Muscle layer of duodenum (tissue), 2 donors: ENCODE measurements at regions not wholly inside any gene's neighbourhood (a gene's known extent, or its start where the extent isn't known, plus 50 kb on each side); places are given as distances from the start of the nearest gene placed in this dataset.

Experiments
- H3K27ac ChIP-seq: one replicate; pipeline ENCODE4 v1.7.0; 2013; ENCODE audit warnings: mild to moderate bottlenecking, low read length
- H3K27me3 ChIP-seq: one replicate; pipeline ENCODE4 v1.7.0; 2013; ENCODE audit warnings: low read depth, mild to moderate bottlenecking, control low read depth, low read length
- H3K36me3 ChIP-seq, 2 donors: one replicate each; pipeline ENCODE4 v1.7.0; 2013; ENCODE audit warnings: low read length in 2 of 2, control low read depth in 1 of 2, mild to moderate bottlenecking in 1 of 2; ENCODE audit not compliant: insufficient read depth in 2 of 2, control insufficient read depth in 1 of 2
- H3K4me1 ChIP-seq, 2 donors: one replicate each; pipeline ENCODE4 v1.7.0; 2013; ENCODE audit warnings: low read length in 2 of 2, mild to moderate bottlenecking in 2 of 2, control low read depth in 1 of 2, moderate library complexity in 1 of 2; ENCODE audit not compliant: insufficient read depth in 2 of 2, control insufficient read depth in 1 of 2
- H3K4me3 ChIP-seq, 2 donors: one replicate each; pipeline ENCODE4 v1.7.0; 2013; ENCODE audit warnings: low read length in 2 of 2, low read depth in 1 of 2, mild to moderate bottlenecking in 1 of 2
- H3K9me3 ChIP-seq, 2 donors: one replicate each; pipeline ENCODE4 v1.7.0; 2013; ENCODE audit warnings: low read length in 2 of 2, control low read depth in 1 of 2, mild to moderate bottlenecking in 1 of 2; ENCODE audit not compliant: control insufficient read depth in 1 of 2
- donor health status: healthy.

DNA sequence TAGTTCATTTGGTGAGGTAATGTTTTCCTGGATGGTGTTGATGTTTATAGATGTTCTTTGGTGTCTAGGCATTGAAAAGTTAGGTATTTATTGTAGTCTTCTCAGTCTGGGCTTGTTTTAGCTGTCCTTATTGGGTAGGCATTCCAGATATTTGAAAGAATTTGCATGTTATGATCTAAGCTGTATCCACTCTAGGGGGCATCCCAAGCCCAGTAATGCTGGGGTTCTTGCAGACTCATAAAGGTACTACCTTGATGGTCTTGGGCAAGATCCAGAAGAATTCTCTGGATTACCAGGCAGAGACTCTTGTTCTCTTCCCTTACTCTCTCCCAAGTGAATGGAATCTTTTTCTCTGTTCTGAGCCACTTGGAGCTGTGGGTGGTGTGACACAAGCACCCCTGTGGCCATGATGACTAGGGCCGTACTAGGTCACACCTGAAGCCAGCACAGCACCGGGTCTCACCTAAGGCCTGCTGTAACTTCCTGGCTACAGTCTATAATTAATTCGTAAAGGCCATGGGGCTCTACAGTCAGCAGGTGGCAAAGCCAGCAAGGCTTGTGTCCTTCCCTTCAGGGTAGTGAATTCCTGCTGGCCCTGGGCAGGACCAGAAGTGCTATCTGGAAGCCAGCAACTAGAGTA lies 74.8 kb upstream of the PDE4B start:
- H3K4me1 ChIP-seq: no peaks in the 10 kb centered on the region
- H3K4me3 ChIP-seq: no peak overlapping the region
- H3K9me3 ChIP-seq: no peaks in the 10 kb centered on the region
- H3K36me3 ChIP-seq: no peaks in the 10 kb centered on the region
- no peak overlapping the region for H3K27ac ChIP-seq
- no peaks in the 10 kb centered on the region for H3K27me3 ChIP-seq

DNA sequence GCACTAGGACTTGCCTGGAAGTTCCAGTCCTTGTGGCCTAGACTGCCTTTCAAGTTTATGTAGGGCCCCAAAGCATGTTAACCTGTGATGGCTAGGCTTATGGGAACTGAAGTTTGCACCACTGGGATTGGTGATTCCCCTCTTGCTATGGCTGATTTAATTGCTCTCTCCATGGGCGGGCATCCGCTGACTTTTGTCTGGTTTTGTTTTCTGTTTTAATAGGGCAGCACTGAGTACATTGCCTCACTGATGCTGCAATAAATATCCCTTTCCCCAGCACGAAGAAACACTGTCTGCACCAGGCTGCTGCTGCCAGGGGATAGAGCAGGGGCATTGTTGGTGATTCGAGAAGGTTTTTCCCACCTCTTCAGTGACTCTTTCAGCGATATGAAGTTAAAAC lies 73.3 kb upstream of the PDE4B start:
- Histone ChIP-seq H3K27ac (no peak overlapping the region), H3K27me3 (no peaks in the 10 kb centered on the region), H3K4me1 (no peaks in the 10 kb centered on the region), H3K9me3 (no peaks in the 10 kb centered on the region), H3K4me3 (no peak overlapping the region), H3K36me3 (no peaks in the 10 kb centered on the region)

DNA sequence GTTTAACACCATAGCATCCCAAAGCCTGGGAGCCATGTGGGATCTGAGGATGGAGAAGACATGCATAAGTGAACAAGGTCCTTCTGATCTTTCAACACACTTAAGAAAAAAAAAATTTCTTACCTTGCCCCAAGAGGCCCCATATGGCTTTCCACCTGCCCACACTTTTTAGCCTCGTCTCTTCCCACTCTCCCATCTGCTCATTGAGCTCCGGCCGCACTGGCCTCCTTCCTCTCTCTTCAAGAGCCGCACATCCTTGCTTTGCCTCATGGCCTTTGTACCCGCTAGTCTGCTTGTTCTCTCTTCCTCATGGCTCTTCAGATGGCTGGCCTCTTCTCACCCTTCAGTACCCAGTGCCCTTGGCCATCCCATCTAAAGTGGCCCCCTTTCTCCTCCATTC lies 70.2 kb upstream of the PDE4B start:
- no peaks in the 10 kb centered on the region for H3K4me1 ChIP-seq
- no peaks in the 10 kb centered on the region for H3K9me3 ChIP-seq
- H3K27me3 ChIP-seq: no peaks in the 10 kb centered on the region
- H3K36me3 ChIP-seq: no peaks in the 10 kb centered on the region
- H3K4me3 ChIP-seq: no peak overlapping the region
- H3K27ac ChIP-seq: no peak overlapping the region

DNA sequence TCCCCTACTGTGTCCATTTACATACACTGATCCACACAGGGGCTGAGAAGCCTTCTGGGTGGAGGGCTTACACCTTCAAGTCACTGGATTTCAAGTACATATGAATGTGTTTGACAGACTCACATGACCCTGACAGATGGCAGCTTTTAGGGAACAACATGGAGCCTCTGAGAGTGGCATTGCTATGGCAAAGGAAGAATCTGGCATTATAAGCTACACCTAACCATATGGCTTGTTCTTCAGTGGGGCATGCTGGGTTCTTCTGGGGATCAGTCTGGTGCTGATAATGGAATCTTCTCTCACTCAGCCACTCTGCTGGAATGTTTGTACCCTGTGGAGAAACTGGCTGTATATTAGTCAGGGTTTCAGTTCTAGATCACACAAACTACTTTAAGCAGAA lies 68.5 kb upstream of the PDE4B start:
- no peak overlapping the region for H3K27ac ChIP-seq
- no peaks in the 10 kb centered on the region for H3K27me3 ChIP-seq
- H3K9me3 ChIP-seq: no peaks in the 10 kb centered on the region
- no peak overlapping the region for H3K4me3 ChIP-seq
- no peaks in the 10 kb centered on the region for H3K4me1 ChIP-seq
- no peaks in the 10 kb centered on the region for H3K36me3 ChIP-seq

- H3K4me1 ChIP-seq: no peaks in the 10 kb centered on the region
- no peak overlapping the region for H3K4me3 ChIP-seq
- no peaks in the 10 kb centered on the region for H3K9me3 ChIP-seq
- H3K27ac ChIP-seq: no peak overlapping the region
- no peaks in the 10 kb centered on the region for H3K36me3 ChIP-seq
- H3K27me3 ChIP-seq: no peaks in the 10 kb centered on the region
Measured at GRCh38 chr1:65725064-65725463, 67.6 kb upstream of the PDE4B start.

DNA sequence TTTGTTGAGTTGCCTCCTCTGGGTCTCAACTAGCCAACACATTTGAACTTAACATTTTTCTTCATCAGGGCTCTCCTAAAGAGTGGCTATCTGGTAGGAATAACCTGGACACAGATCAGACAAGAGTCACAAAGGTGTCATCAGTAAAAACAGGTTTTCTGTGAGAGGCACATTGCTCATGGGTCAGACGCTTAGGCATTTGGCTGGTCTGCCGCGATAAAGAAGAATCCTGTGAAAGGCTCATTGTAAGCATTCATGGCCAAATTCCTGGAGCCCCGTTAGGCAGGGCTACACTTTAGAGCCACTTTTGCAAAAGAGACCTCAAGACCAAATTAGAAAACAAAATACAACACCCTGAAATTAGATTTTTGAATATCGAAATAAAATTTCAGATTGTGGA lies 64.2 kb upstream of the PDE4B start:
- no peak overlapping the region for H3K4me3 ChIP-seq
- no peaks in the 10 kb centered on the region for H3K27me3 ChIP-seq
- H3K27ac ChIP-seq: no peak overlapping the region
- H3K36me3 ChIP-seq: no peaks in the 10 kb centered on the region
- H3K9me3 ChIP-seq: no peaks in the 10 kb centered on the region
- H3K4me1 ChIP-seq: no peaks in the 10 kb centered on the region

- H3K36me3 ChIP-seq: no peaks in the 10 kb centered on the region
- no peaks in the 10 kb centered on the region for H3K27me3 ChIP-seq
- H3K27ac ChIP-seq: no peak overlapping the region
- no peak overlapping the region for H3K4me3 ChIP-seq
- no peaks in the 10 kb centered on the region for H3K4me1 ChIP-seq
- H3K9me3 ChIP-seq: no peaks in the 10 kb centered on the region
Measured at GRCh38 chr1:65729259-65729658, 63.4 kb upstream of the PDE4B start.

DNA sequence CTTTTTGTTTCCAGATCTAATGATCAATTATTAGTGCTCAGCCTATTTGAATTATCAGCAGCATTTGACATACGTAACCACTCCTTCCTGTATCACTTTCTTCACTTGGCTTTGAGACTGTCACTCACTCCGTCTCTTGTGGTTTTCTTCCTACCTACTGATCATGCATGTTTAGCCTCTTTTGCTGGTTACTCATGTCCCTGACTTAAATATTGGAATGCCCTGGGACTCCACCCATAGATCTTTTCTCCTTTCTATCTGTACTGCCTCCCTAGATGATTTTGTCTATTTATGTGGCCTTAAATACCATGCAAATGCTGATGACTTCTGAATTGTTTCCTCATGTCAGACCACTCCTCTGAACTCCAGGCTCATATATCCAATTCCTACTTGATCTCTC lies 57.7 kb upstream of the PDE4B start:
- Histone ChIP-seq H3K4me3 (no peak overlapping the region), H3K36me3 (no peaks in the 10 kb centered on the region), H3K4me1 (no peaks in the 10 kb centered on the region), H3K9me3 (no peaks in the 10 kb centered on the region), H3K27ac (no peak overlapping the region), H3K27me3 (no peaks in the 10 kb centered on the region)

- H3K27ac ChIP-seq: no peak overlapping the region
- peaks cover 0 to 5% of the 10 kb centered on the region in 2 donors for H3K9me3 ChIP-seq
- no peak overlapping the region for H3K4me3 ChIP-seq
- H3K36me3 ChIP-seq: no peaks in the 10 kb centered on the region
- H3K4me1 ChIP-seq: no peaks in the 10 kb centered on the region
- no peaks in the 10 kb centered on the region for H3K27me3 ChIP-seq
Measured at GRCh38 chr1:65741993-65742392, 50.7 kb upstream of the PDE4B start.
